ENCODE measurements at regions not wholly inside any gene's neighbourhood (a gene's known extent, or its start where the extent isn't known, plus 50 kb on each side); places are given as distances from the start of the nearest gene placed in this dataset.
"Not testable (repeated sequence)": the region's sequence is repeated elsewhere in the genome, so short reads cannot be mapped to it uniquely, and the experiment has no call there.

GRCh38 chr10:23513621-23514020 is 74.7 kb downstream of the OTUD1 start:
- TF ChIP-seq CTCF (IDR thresholded peaks at IDR 0.05 in 2 of 3, conservative IDR thresholded peaks at IDR 0.05 in 1 of 3; ENCODE audit: borderline replicate concordance in 1 of 3, insufficient read depth in 1 of 3, low read depth in 2 of 3, low read length in 2 of 3); MAX (IDR thresholded peaks at IDR 0.05); SP1 (IDR thresholded peaks at IDR 0.05; ENCODE audit: low read depth); EZH2phosphoT487 (IDR thresholded peaks at IDR 0.05; ENCODE audit: borderline replicate concordance); POLR2A (IDR thresholded peaks at IDR 0.05; ENCODE audit: borderline replicate concordance, extremely low read depth, insufficient read depth, insufficient read length); REST (IDR thresholded peaks at IDR 0.05; ENCODE audit: low read depth); RAD21 (IDR thresholded peaks at IDR 0.05; ENCODE audit: low read depth); EZH2 (IDR thresholded peaks at IDR 0.05); ZNF274 (IDR thresholded peaks at IDR 0.05; ENCODE audit: low read depth, low read length); TCF7L2 (IDR thresholded peaks at IDR 0.05; ENCODE audit: borderline replicate concordance, extremely low read depth, insufficient read depth, insufficient read length): not testable (repeated sequence)
